Mucosa of descending colon (tissue), 3 donors: ENCODE measurements at regions not wholly inside any gene's neighbourhood (a gene's known extent, or its start where the extent isn't known, plus 50 kb on each side); places are given as distances from the start of the nearest gene placed in this dataset.
A peak's percentile ranks its signal among the peaks of the same experiment; 100 is the strongest.

Source experiments
- ATAC-seq: fragments of 200-7000 bp; cut with Tn5 transposase; one replicate; pipeline ENCODE4 v1.9.1; 2020; ENCODE audit warnings: mild to moderate bottlenecking, moderate library complexity
- DNase-seq, 3 donors: peaks; one replicate each; pipeline ENCODE4 v3.0.0-alpha.2; 2020
- H3K36me3 ChIP-seq: fragments of 200-600 bp; one replicate; pipeline ENCODE4 v1.8.0; 2021; ENCODE audit warnings: low read depth, mild to moderate bottlenecking
- H3K4me1 ChIP-seq: fragments of 200-600 bp; one replicate; pipeline ENCODE4 v1.8.0; 2021; ENCODE audit warnings: low read depth, mild to moderate bottlenecking
- H3K4me3 ChIP-seq: fragments of 200-600 bp; one replicate; pipeline ENCODE4 v1.8.0; 2021; ENCODE audit warnings: mild to moderate bottlenecking
- H3K9me3 ChIP-seq: fragments of 200-600 bp; one replicate; pipeline ENCODE4 v1.8.0; 2021; ENCODE audit warnings: mild to moderate bottlenecking
- intact Hi-C, 2 donors: fragments of 100-400 bp; cut with DNase I in 1 of 2; cut with micrococcal nuclease in 1 of 2; formaldehyde crosslinking; loops; one replicate each; pipeline versions ENCODE4 v1.11.0 to v1.11.1; 2022; cut with DNase I, micrococcal nuclease
- TF ChIP-seq, protein P1 (sequence below): fragments of 200-600 bp; IDR thresholded peaks from one replicate; pipeline ENCODE4 v1.8.0; 2022; ENCODE audit warnings: antibody characterized with exemption, mild to moderate bottlenecking
- donor health status: DM: no; HTN: no; CAD: no; lungs with moderate emphysema.
- donor health status: DM: no; HTN: no; CAD: no.
- donor health status: DM: no; HTN: yes; CAD: no.

DNA sequence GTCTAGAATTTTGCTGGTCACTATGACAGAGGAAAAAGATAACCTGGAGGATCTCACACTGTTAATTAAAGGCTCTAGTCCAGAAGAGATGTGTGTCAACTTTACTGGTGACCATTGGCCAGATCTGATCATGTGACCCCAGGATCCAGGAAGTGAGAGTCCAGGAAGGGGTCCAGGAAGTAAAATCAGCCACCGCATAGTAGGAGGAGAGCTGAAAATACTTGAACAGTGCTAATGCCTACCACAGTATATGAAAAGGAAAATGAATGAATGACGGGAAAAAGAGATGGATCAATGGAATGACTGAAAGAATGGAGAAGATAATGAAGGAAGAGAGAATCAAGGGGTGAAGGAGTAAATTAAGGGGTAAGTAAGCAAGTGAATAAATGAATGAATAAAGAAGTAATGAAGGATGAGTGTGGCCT is 415.3 kb downstream of the RPS24 start:
- no peak for ATAC-seq
- no peak for DNase-seq
- intact Hi-C loops = no loop called here
- Histone ChIP-seq H3K4me3 (no peak overlapping the region), H3K4me1 (no peaks in the 10 kb centered on the region), H3K9me3 (no peaks in the 10 kb centered on the region), H3K36me3 (no peaks in the 10 kb centered on the region)
- TF ChIP-seq, protein P1, sequence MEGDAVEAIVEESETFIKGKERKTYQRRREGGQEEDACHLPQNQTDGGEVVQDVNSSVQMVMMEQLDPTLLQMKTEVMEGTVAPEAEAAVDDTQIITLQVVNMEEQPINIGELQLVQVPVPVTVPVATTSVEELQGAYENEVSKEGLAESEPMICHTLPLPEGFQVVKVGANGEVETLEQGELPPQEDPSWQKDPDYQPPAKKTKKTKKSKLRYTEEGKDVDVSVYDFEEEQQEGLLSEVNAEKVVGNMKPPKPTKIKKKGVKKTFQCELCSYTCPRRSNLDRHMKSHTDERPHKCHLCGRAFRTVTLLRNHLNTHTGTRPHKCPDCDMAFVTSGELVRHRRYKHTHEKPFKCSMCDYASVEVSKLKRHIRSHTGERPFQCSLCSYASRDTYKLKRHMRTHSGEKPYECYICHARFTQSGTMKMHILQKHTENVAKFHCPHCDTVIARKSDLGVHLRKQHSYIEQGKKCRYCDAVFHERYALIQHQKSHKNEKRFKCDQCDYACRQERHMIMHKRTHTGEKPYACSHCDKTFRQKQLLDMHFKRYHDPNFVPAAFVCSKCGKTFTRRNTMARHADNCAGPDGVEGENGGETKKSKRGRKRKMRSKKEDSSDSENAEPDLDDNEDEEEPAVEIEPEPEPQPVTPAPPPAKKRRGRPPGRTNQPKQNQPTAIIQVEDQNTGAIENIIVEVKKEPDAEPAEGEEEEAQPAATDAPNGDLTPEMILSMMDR = no peak

DNA sequence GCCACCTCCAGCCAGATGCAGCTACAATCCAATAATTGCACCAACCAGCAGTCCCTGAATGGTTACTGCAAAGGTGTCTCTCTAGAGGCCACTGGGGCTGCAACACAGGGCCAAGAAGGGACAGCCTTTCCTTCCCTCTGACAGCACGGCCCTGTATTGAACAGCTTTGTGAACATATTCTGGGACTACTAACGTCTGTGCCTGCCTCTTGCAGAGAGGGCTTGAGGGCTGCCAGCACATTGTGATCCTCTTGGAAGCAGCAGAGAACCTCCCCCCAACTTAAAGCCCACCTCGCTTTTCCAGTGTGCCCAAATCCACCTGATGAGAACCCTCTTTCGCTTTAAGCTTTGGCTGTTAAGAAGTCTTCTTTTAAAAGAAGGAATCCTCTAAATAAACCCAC is 415.9 kb downstream of the RPS24 start:
- no peaks in the 10 kb centered on the region for H3K4me1 ChIP-seq
- DNase-seq (no peak), ATAC-seq (no peak)
- H3K9me3 ChIP-seq = no peaks in the 10 kb centered on the region
- intact Hi-C loops = no loop called here
- H3K36me3 ChIP-seq = no peaks in the 10 kb centered on the region
- TF ChIP-seq, protein P1 = no peak
- no peak overlapping the region for H3K4me3 ChIP-seq

DNA sequence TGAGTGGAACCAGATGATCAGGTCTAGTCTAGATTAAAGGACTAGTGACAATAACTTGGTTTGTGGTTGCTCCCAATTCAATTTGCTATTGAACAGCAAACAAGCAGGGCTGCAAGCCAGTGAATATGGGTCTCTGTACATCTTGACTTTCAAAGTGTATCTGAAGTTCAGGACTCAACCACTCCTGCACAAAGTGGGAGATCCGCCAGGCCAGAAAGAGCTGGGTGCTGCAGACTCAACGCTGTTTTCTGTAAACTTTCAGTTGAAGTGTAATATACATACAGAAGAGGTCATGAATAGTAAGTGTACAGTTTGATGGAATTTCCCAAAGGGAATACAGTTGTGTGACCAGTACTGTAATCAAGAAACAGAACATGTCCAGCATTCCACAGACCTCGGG is 416.6 kb downstream of the RPS24 start:
- intact Hi-C loops = no loop called here
- no peak overlapping the region for H3K4me3 ChIP-seq
- H3K36me3 ChIP-seq = no peaks in the 10 kb centered on the region
- no peak for DNase-seq
- no peaks in the 10 kb centered on the region for H3K9me3 ChIP-seq
- ATAC-seq = no peak
- no peaks in the 10 kb centered on the region for H3K4me1 ChIP-seq
- TF ChIP-seq, protein P1 = no peak

DNA sequence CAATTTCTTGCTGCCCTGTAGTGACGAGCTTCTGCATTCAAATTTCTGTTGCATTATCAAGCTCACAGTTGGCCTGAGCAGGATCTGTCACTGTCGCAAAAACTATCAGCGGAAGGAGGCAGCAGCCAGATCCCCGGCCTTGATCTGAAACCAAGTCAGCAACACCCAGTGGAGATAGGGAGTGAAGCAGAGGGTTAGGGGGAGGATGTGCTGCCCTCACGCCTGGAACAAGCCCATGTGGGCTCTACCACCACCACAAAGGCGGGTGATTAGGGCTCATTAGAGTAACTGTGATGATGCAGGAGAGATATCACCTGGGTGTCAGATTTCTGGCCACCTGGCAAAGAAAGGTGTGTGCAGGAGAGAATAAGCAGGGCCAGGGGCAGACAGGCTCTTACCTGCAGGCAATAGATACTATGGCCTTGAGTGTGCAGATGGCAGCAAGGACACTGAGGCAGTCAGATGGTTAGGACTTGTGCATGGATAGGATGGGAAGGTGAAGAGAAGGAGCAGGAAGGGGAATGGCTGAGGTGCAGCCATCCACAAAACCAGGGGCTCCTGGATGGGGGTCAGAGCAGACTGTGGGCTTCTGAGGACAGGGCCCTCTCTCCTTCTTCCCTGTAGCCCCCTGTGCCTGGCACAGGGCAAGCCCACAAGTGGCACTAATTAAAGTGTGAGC is 417.3 kb downstream of the RPS24 start:
- TF ChIP-seq, protein P1 = no peak
- ATAC-seq = no peak

DNA sequence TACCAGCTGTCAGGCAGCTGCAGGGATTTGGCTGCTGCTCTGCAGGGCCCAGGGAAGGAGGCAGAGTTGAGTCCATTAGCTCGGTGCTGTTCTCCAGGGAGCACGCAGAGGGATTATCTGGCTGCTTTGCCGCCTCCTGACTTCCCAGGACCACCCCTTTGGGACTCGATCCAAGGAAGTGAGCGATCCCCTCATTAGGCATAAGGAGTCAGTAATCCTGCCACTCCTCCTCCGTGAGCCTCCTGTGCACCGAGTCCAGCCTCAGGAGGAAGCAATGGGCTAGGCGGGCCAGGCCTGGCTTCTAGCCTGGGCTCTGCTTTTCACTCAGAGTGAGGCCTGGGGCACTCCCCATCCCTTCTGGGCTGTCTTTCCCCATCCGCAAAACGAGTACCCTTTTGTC is 417.9 kb downstream of the RPS24 start:
- ATAC-seq = peak; percentile 23
- DNase-seq = peak in 1 of 3 donors; percentile 23
- TF ChIP-seq, protein P1 = no peak
- intact Hi-C loops = no loop called here
- Histone ChIP-seq H3K9me3 (no peaks in the 10 kb centered on the region), H3K36me3 (no peaks in the 10 kb centered on the region), H3K4me3 (no peak overlapping the region), H3K4me1 (no peaks in the 10 kb centered on the region)

More for the DNA sequence above, 417.3 kb downstream of the RPS24 start:
- no peaks in the 10 kb centered on the region for H3K4me1 ChIP-seq
- intact Hi-C loops = no loop called here
- H3K9me3 ChIP-seq = no peaks in the 10 kb centered on the region
- no peaks in the 10 kb centered on the region for H3K36me3 ChIP-seq
- no peak overlapping the region for H3K4me3 ChIP-seq
- no peak for DNase-seq
